Lung (tissue), 11 donors: ENCODE measurements at regions not wholly inside any gene's neighbourhood (a gene's known extent, or its start where the extent isn't known, plus 50 kb on each side); places are given as distances from the start of the nearest gene placed in this dataset.

Experiments used
- ATAC-seq: fragments of 200-7000 bp; cut with Tn5 transposase; one replicate; pipeline ENCODE4 v1.9.1; 2020; ENCODE audit warnings: moderate number of reproducible peaks; ENCODE audit not compliant: insufficient read depth, low FRiP score
- DNase-seq, 3 donors: peaks; one replicate each; pipeline ENCODE4 v3.0.0-alpha.2; 2013 to 2017
- H3K27ac ChIP-seq, 2 donors: one replicate each; pipeline ENCODE4 v1.5.1; 2013; ENCODE audit warnings: mild to moderate bottlenecking in 2 of 2, moderate library complexity in 2 of 2, control low read depth in 1 of 2, inconsistent platforms in 1 of 2, low read depth in 1 of 2, low read length in 1 of 2
- H3K27me3 ChIP-seq, 3 donors: one replicate each; pipeline ENCODE4 v1.5.1; 2013; ENCODE audit warnings: low read length in 2 of 3; ENCODE audit not compliant: control insufficient read depth in 3 of 3, insufficient read depth in 3 of 3
- H3K36me3 ChIP-seq, 4 donors: one replicate each; pipeline ENCODE4 v1.5.1; 2013; ENCODE audit warnings: low read length in 4 of 4, mild to moderate bottlenecking in 1 of 4, moderate library complexity in 1 of 4; ENCODE audit not compliant: control insufficient read depth in 4 of 4, insufficient read depth in 4 of 4
- H3K4me1 ChIP-seq, 5 donors: one replicate each; pipeline ENCODE4 v1.5.1; 2013; ENCODE audit warnings: low read length in 5 of 5, mild to moderate bottlenecking in 2 of 5, moderate library complexity in 1 of 5; ENCODE audit not compliant: control insufficient read depth in 5 of 5, insufficient read depth in 5 of 5
- H3K4me3 ChIP-seq: one replicate; pipeline ENCODE4 v1.5.1; 2013; ENCODE audit warnings: mild to moderate bottlenecking, control low read depth, moderate library complexity
- H3K9ac ChIP-seq, 2 donors: one replicate each; pipeline ENCODE4 v1.5.1; 2013; ENCODE audit warnings: low read length in 2 of 2, control low read depth in 1 of 2; ENCODE audit not compliant: insufficient read depth in 1 of 2
- H3K9me3 ChIP-seq, 4 donors: one replicate each; pipeline ENCODE4 v1.5.1; 2013; ENCODE audit warnings: low read length in 3 of 4, mild to moderate bottlenecking in 1 of 4, moderate library complexity in 1 of 4; ENCODE audit not compliant: control insufficient read depth in 4 of 4, insufficient read depth in 3 of 4
- CTCF ChIP-seq: IDR thresholded peaks from 2 replicates; pipeline ENCODE4 v1.5.1; 2012; ENCODE audit warnings: mild to moderate bottlenecking; ENCODE audit errors: control extremely low read depth, extremely low read depth
- WGBS, 2 donors: extraction: QIAGEN DNeasy Blood & Tissue Kit; methylation state at CpG; one replicate each; pipeline ENCODE4 v1.1.7; 2013; 5-methylcytosine and 5-hydroxymethylcytosine counted together
- donor health status: control.
- donor health status: control.
- donor health status: Bipolar disorder and iron deficiency.
- donor health status: healthy.
- donor health status: DM: yes; HTN: yes; CAD: no.

GRCh38 chr7:96596120-96596826, 113.4 kb downstream of the SEM1 start:
- H3K27ac ChIP-seq: no peak overlapping the region
- H3K4me3 ChIP-seq: no peak overlapping the region
- H3K27me3 ChIP-seq: no peaks in the 10 kb centered on the region
- H3K9me3 ChIP-seq: no peaks in the 10 kb centered on the region
- DNase-seq (peak; percentile 37 to 53 (median 46)), ATAC-seq (no peak)
- no peak overlapping the region for H3K9ac ChIP-seq
- H3K4me1 ChIP-seq: peaks cover 0 to 2% (median 0%) of the 10 kb centered on the region in 5 donors
- no peak for TF ChIP-seq CTCF
- 47 to 48% methylated on average over 6 of the region's 6 CpGs for WGBS, 2 donors
- no peaks in the 10 kb centered on the region for H3K36me3 ChIP-seq

GRCh38 chr7:96591900-96592676, 117.6 kb downstream of the SEM1 start:
- H3K9ac ChIP-seq: no peak overlapping the region
- DNase-seq (peak in 1 of 3 donors; percentile 5), ATAC-seq (no peak)
- H3K9me3 ChIP-seq: peaks cover 0 to 3% (median 0%) of the 10 kb centered on the region in 4 donors
- H3K4me3 ChIP-seq: no peak overlapping the region
- WGBS, 2 donors: 43 to 45% methylated on average over 15 of the region's 15 CpGs
- no peaks in the 10 kb centered on the region for H3K27me3 ChIP-seq
- no peak overlapping the region for H3K27ac ChIP-seq
- no peaks in the 10 kb centered on the region for H3K36me3 ChIP-seq
- no peak for TF ChIP-seq CTCF
- H3K4me1 ChIP-seq: peaks cover 0 to 3% (median 0%) of the 10 kb centered on the region in 5 donors

- TF ChIP-seq CTCF: no peak
- Histone ChIP-seq H3K4me1 (peaks cover 0 to 3% (median 0%) of the 10 kb centered on the region in 5 donors), H3K36me3 (no peaks in the 10 kb centered on the region), H3K27ac (no peak overlapping the region), H3K9me3 (peaks cover 0 to 3% (median 0%) of the 10 kb centered on the region in 4 donors), H3K27me3 (no peaks in the 10 kb centered on the region), H3K4me3 (no peak overlapping the region), H3K9ac (no peak overlapping the region)
- WGBS, 2 donors: 35 to 44% methylated on average over 4 of the region's 4 CpGs
- no peak for ATAC-seq
- peak in 1 of 3 donors; percentile 4 for DNase-seq
Observed at GRCh38 chr7:96591159-96591899, 118.3 kb downstream of the SEM1 start.
